ENCODE measurements at regions not wholly inside any gene's neighbourhood (a gene's known extent, or its start where the extent isn't known, plus 50 kb on each side); places are given as distances from the start of the nearest gene placed in this dataset.

GRCh38 chr14:49209416-49209815 is 376.8 kb downstream of the RPS29 start:
- no peak overlapping the region for H3K27ac ChIP-seq
- ChIA-PET CTCF (no interaction called here), POLR2A (ENCODE audit: low non-redundant PET) (no interaction called here)
- TF ChIP-seq CTCF (conservative IDR thresholded peaks at IDR 0.05; ENCODE audit: low read depth) = no peak
- DNase-seq (ENCODE audit: low spot score) = no peak

GRCh38 chr14:49206828-49207227 is 379.4 kb downstream of the RPS29 start:
- DNase-seq (ENCODE audit: low spot score) = no peak
- ChIA-PET CTCF (no interaction called here), POLR2A (ENCODE audit: low non-redundant PET) (no interaction called here)
- no peak for TF ChIP-seq CTCF (conservative IDR thresholded peaks at IDR 0.05; ENCODE audit: low read depth)
- no peak overlapping the region for H3K27ac ChIP-seq

DNA sequence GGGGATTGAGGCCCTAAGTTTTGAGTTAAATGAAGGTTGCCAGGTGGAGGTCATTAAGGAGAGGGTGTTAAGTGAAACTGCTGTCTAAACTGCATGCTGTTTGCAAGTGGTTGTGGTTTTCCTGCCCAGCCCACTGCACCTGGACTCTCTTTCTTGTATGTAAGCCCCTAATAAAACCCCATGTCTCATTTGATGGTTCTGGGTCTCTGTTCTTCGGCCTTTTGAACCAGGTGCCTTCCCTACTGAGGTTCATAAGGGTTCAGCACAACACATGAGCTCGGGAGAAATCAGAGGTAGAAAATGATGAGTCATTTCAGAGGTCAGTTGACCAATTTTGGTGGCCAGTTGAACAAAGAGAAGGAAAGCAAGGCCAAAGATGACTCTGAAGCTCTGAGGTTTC is 382.5 kb downstream of the RPS29 start:
- no peak overlapping the region for H3K27ac ChIP-seq
- DNase-seq (ENCODE audit: low spot score) = no peak
- ChIA-PET CTCF (interaction anchor here (0.6 kb wide), 1 partner anchor 217 kb away, joined by 7 read pairs; no protein-coding TSS in a partner anchor), POLR2A (ENCODE audit: low non-redundant PET) (no interaction called here)
- no peak for TF ChIP-seq CTCF (conservative IDR thresholded peaks at IDR 0.05; ENCODE audit: low read depth)

GRCh38 chr14:49199159-49199558 is 387.0 kb downstream of the RPS29 start:
- H3K27ac ChIP-seq = no peak overlapping the region
- ChIA-PET CTCF (no interaction called here), POLR2A (ENCODE audit: low non-redundant PET) (no interaction called here)
- TF ChIP-seq CTCF (conservative IDR thresholded peaks at IDR 0.05; ENCODE audit: low read depth) = no peak
- DNase-seq (ENCODE audit: low spot score) = no peak

DNA sequence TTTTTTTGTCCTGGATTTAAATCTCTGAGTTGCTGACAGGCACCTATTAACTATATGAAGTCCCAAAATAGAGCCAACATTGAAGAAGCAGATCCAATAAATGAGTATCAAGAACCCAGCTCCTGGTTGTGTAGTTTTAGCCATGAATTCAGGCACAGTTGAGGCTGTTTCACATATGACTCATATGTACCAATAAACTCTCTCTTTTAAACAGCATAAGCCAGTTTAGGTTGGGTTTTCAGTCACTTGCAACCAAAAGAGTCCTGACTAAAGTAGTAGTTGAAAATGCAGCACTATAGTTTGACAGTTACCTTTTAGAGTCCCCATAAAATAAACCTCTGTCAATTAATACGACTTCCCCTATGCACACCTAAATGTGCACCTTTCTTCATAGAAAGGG is 389.9 kb downstream of the RPS29 start:
- H3K27ac ChIP-seq = no peak overlapping the region
- POLR2A ChIA-PET (ENCODE audit: low non-redundant PET) = no interaction called here
- DNase-seq (ENCODE audit: low spot score) = no peak
- CTCF ChIA-PET = no interaction called here
- TF ChIP-seq CTCF (conservative IDR thresholded peaks at IDR 0.05; ENCODE audit: low read depth) = no peak

DNA sequence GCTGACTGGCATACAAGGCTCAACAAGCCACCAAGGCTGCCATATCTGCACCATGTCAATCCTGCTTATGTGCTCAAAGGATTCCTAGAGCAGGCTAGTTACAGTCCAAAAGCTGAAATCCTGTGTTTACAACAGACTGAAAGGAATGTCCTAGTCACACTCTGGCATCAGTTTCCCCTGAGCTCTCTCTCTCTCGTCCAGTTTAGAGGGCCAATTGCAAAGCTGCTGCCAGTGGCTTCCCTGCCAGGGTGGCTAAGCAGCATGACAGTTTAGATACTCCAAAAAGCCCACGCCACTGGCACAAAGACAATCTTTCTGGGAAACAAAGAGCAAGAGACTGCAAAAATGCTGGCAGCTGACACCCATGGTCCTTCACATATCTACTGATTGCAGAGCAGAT is 392.1 kb downstream of the RPS29 start:
- H3K27ac ChIP-seq = no peak overlapping the region
- ChIA-PET POLR2A (ENCODE audit: low non-redundant PET) (no interaction called here), CTCF (no interaction called here)
- no peak for DNase-seq (ENCODE audit: low spot score)
- no peak for TF ChIP-seq CTCF (conservative IDR thresholded peaks at IDR 0.05; ENCODE audit: low read depth)
